Nephron (organoid): ENCODE measurements at regions not wholly inside any gene's neighbourhood (a gene's known extent, or its start where the extent isn't known, plus 50 kb on each side); places are given as distances from the start of the nearest gene placed in this dataset.

Source experiments
- H3K27ac Mint-ChIP-seq, 3 experiments: 2 replicates each; pipeline ENCODE4 v1.8.0; 2020; ENCODE audit warnings: mixed read lengths in 3 of 3, mild to moderate bottlenecking in 2 of 3, moderate library complexity in 1 of 3
- H3K27me3 Mint-ChIP-seq: 2 replicates; pipeline ENCODE4 v1.8.0; 2021; ENCODE audit warnings: low read depth, mild to moderate bottlenecking, moderate library complexity, mixed read lengths
- H3K36me3 Mint-ChIP-seq: 2 replicates; pipeline ENCODE4 v1.8.0; 2020; ENCODE audit warnings: low read depth, mixed read lengths
- H3K4me1 Mint-ChIP-seq: 2 replicates; pipeline ENCODE4 v1.8.0; 2020; ENCODE audit warnings: mixed read lengths
- H3K4me3 Mint-ChIP-seq, 3 experiments: 2 replicates each; pipeline ENCODE4 v1.8.0; 2020; ENCODE audit warnings: mild to moderate bottlenecking in 3 of 3, mixed read lengths in 3 of 3, moderate library complexity in 2 of 3
- H3K9me3 Mint-ChIP-seq: 2 replicates; pipeline ENCODE4 v1.8.0; 2020; ENCODE audit warnings: mixed read lengths
- CTCF ChIP-seq, 3 experiments: fragments of 200-600 bp; sonication (generic); IDR thresholded peaks; one replicate each; pipeline ENCODE4 v1.5.0; 2021; ENCODE audit warnings: antibody characterized with exemption in 3 of 3; ENCODE audit not compliant: unreplicated experiment in 3 of 3

DNA sequence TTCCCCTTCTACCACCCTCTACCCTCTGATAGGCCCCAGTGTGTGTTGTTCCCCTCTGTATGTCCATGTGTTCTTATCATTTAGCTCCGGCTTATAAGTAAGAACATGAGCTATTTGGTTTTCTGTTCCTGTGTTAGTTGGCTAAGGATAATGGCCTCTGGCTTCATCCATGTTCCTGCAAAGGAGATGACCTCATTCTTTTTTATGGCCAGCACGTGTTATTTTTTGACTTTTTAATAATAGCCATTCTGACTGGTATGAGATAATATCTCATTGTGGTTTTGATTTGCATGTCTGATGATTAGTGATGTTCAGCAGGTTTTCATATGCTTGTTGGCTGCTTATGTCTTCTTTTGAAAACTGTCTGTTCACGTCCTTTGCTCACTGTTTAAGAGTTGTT, 63.1 kb upstream of the NPHP3 start:
- TF ChIP-seq CTCF (IDR thresholded peaks at IDR 0.05; ENCODE audit: unreplicated experiment in 3 of 3) = no peak
- Mint-ChIP-seq H3K9me3 (no peaks in the 10 kb centered on the region), H3K4me3 (no peak overlapping the region), H3K27me3 (no peaks in the 10 kb centered on the region), H3K4me1 (peaks cover 44% of the 10 kb centered on the region), H3K27ac (no peak overlapping the region), H3K36me3 (no peaks in the 10 kb centered on the region)

DNA sequence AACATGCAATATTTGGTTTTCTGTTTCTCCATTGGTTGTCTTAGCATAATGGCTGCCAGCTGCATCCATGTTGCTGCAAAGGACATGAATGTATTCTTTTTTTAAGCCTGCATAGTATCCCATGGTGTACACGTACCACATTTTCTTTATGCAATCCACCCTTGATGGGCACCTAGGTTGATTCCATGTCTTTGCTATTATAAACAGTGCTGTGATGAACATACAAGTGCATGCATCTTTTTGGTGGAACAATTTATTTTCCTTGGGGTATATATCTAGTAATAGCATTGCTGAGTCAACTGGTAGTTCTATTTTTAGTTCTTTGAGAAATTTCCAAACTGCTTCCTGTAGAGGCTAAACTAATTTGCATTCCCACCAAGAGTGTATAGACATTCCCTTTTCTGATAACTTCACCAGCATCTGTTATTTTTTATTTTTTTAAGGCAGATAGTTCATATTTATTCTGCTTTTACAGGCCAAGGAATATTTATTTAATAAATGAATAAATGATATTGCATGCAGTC, 62.4 kb upstream of the NPHP3 start:
- Mint-ChIP-seq H3K36me3 (no peaks in the 10 kb centered on the region), H3K27ac (no peak overlapping the region), H3K27me3 (no peaks in the 10 kb centered on the region), H3K4me3 (no peak overlapping the region), H3K4me1 (peaks cover 44% of the 10 kb centered on the region), H3K9me3 (no peaks in the 10 kb centered on the region)
- no peak for TF ChIP-seq CTCF (IDR thresholded peaks at IDR 0.05; ENCODE audit: unreplicated experiment in 3 of 3)

DNA sequence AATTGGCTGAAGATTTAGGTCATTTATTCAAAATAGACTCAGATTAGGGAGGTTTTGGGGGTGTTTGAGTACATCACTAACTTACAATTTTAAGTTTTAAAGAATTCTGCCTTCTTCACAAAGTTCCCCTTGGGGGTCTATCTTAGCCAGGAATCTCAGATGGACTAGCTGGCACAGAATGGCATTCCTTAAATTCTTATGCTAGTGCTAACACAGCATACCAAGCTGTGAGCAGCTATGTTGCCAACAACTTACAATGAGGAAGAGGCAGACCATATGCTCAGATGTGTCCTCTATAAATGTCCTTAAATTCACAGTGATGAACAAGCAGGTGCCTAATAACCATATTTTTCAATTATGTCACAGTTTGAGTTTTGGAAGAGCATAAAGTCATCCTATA, 60.9 kb upstream of the NPHP3 start:
- H3K4me3 Mint-ChIP-seq = no peak overlapping the region
- no peak for TF ChIP-seq CTCF (IDR thresholded peaks at IDR 0.05; ENCODE audit: unreplicated experiment in 3 of 3)
- H3K27ac Mint-ChIP-seq = no peak overlapping the region
- no peaks in the 10 kb centered on the region for H3K36me3 Mint-ChIP-seq
- H3K4me1 Mint-ChIP-seq = peaks cover 39% of the 10 kb centered on the region
- no peaks in the 10 kb centered on the region for H3K9me3 Mint-ChIP-seq
- H3K27me3 Mint-ChIP-seq = no peaks in the 10 kb centered on the region

GRCh38 chr3:132781922-132782321, 59.7 kb upstream of the NPHP3 start:
- Mint-ChIP-seq H3K36me3 (no peaks in the 10 kb centered on the region), H3K27me3 (no peaks in the 10 kb centered on the region), H3K4me1 (peaks cover 29% of the 10 kb centered on the region), H3K4me3 (no peak overlapping the region), H3K27ac (no peak overlapping the region), H3K9me3 (no peaks in the 10 kb centered on the region)
- no peak for TF ChIP-seq CTCF (IDR thresholded peaks at IDR 0.05; ENCODE audit: unreplicated experiment in 3 of 3)

DNA sequence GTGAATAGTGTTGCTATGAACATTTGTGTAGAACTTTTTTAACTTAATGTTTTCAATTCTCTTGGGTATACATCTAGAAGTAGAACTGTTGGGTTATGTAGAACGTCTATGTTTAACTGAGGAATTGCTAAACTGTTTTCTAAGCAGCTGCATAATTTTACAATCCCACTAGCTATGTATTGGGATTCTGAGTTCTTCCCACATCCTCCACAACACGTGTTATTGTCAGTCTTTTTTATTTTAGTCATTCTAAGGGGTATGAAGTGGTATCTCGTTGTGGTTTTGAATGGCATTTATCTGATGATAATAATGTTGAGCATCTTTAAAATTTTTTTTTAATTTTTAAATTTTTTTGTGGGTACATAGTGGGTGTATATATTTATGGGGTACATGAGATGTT, 55.0 kb upstream of the NPHP3 start:
- no peaks in the 10 kb centered on the region for H3K4me1 Mint-ChIP-seq
- H3K27ac Mint-ChIP-seq = no peak overlapping the region
- no peak overlapping the region for H3K4me3 Mint-ChIP-seq
- TF ChIP-seq CTCF (IDR thresholded peaks at IDR 0.05; ENCODE audit: unreplicated experiment in 3 of 3) = no peak
- H3K9me3 Mint-ChIP-seq = no peaks in the 10 kb centered on the region
- no peaks in the 10 kb centered on the region for H3K36me3 Mint-ChIP-seq
- no peaks in the 10 kb centered on the region for H3K27me3 Mint-ChIP-seq

GRCh38 chr3:132773071-132773619, 50.9 kb upstream of the NPHP3 start:
- H3K27ac Mint-ChIP-seq = no peak overlapping the region
- TF ChIP-seq CTCF (IDR thresholded peaks at IDR 0.05; ENCODE audit: unreplicated experiment in 3 of 3) = no peak

More at GRCh38 chr3:132773071-132773619, 50.9 kb upstream of the NPHP3 start:
- Mint-ChIP-seq H3K4me1 (no peaks in the 10 kb centered on the region), H3K9me3 (peaks cover under 1% of the 10 kb centered on the region), H3K36me3 (no peaks in the 10 kb centered on the region), H3K4me3 (no peak overlapping the region), H3K27me3 (peaks cover 1% of the 10 kb centered on the region)
